Chondrocyte (in vitro differentiated cells): ENCODE measurements at regions not wholly inside any gene's neighbourhood (a gene's known extent, or its start where the extent isn't known, plus 50 kb on each side); places are given as distances from the start of the nearest gene placed in this dataset.
"Not testable (repeated sequence)": the region's sequence is repeated elsewhere in the genome, so short reads cannot be mapped to it uniquely, and the experiment has no call there.

ENCODE experiments used
- DNase-seq: peaks from one replicate; pipeline ENCODE4 v3.0.0; 2021; ENCODE audit warnings: mixed read lengths, low spot score
- H3K27ac Mint-ChIP-seq: one replicate; pipeline ENCODE4 v1.8.0; 2021; ENCODE audit warnings: mild to moderate bottlenecking, moderate library complexity, mixed read lengths; ENCODE audit not compliant: unreplicated experiment
- H3K27me3 Mint-ChIP-seq: 2 replicates; pipeline ENCODE4 v1.8.0; 2021; ENCODE audit warnings: low read depth, mixed read lengths
- H3K36me3 Mint-ChIP-seq: 2 replicates; pipeline ENCODE4 v1.8.0; 2021; ENCODE audit warnings: low read depth, mixed read lengths
- H3K4me1 Mint-ChIP-seq: 2 replicates; pipeline ENCODE4 v1.8.0; 2021; ENCODE audit warnings: low read depth, mild to moderate bottlenecking, mixed read lengths
- H3K4me3 Mint-ChIP-seq: one replicate; pipeline ENCODE4 v1.8.0; 2021; ENCODE audit warnings: mild to moderate bottlenecking, moderate library complexity, mixed read lengths; ENCODE audit not compliant: unreplicated experiment
- H3K9me3 Mint-ChIP-seq: 2 replicates; pipeline ENCODE4 v1.8.0; 2021; ENCODE audit warnings: low read depth, mixed read lengths
- TF ChIP-seq, protein P1 (sequence below): fragments of 200-600 bp; sonication (generic); IDR thresholded peaks from 2 replicates; pipeline ENCODE4 v1.5.0; 2021; ENCODE audit warnings: antibody characterized with exemption, mild to moderate bottlenecking, moderate library complexity

DNA sequence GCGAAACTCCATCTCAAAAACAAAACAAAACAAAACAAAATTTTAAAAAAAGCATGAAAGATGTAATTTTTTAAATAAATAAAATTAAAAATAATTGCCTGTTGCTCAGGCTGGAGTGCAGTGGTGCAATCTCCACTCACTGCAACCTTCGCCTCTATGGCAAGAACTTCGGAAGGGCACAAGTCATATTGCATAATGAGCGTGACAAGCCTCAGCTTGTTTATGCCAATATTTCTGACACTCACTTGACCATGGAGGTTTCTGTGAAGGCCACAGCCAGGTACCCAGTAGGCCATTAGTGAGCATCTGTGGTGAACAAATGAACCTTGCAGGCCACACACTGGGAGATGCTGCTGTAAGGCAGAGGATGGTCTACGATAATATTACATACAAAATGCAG, 106.1 kb upstream of the KMT2C start:
- Mint-ChIP-seq H3K9me3 (no peaks in the 10 kb centered on the region), H3K36me3 (no peaks in the 10 kb centered on the region), H3K4me1 (no peaks in the 10 kb centered on the region), H3K27me3 (no peaks in the 10 kb centered on the region), H3K27ac (no peak overlapping the region), H3K4me3 (no peak overlapping the region)
- TF ChIP-seq, protein P1, sequence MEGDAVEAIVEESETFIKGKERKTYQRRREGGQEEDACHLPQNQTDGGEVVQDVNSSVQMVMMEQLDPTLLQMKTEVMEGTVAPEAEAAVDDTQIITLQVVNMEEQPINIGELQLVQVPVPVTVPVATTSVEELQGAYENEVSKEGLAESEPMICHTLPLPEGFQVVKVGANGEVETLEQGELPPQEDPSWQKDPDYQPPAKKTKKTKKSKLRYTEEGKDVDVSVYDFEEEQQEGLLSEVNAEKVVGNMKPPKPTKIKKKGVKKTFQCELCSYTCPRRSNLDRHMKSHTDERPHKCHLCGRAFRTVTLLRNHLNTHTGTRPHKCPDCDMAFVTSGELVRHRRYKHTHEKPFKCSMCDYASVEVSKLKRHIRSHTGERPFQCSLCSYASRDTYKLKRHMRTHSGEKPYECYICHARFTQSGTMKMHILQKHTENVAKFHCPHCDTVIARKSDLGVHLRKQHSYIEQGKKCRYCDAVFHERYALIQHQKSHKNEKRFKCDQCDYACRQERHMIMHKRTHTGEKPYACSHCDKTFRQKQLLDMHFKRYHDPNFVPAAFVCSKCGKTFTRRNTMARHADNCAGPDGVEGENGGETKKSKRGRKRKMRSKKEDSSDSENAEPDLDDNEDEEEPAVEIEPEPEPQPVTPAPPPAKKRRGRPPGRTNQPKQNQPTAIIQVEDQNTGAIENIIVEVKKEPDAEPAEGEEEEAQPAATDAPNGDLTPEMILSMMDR: no peak
- DNase-seq: no peak

DNA sequence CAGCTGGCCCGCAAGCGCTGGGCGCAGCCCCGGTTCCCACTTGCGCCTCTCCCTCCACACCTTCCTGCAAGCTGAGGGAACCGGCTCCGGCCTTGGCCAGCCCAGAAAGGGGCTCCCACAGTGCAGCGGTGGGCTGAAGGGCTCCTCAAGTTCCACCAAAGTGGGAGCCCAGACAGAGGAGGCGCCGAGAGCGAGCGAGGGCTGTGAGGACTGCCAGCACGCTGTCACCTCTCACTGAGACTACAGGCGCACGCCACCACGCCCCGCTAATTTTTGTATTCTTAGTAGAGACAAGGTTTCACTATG, 103.3 kb upstream of the KMT2C start:
- H3K27ac Mint-ChIP-seq, H3K27me3 Mint-ChIP-seq, DNase-seq, H3K36me3 Mint-ChIP-seq, H3K4me1 Mint-ChIP-seq, H3K9me3 Mint-ChIP-seq, H3K4me3 Mint-ChIP-seq: not testable (repeated sequence)

DNA sequence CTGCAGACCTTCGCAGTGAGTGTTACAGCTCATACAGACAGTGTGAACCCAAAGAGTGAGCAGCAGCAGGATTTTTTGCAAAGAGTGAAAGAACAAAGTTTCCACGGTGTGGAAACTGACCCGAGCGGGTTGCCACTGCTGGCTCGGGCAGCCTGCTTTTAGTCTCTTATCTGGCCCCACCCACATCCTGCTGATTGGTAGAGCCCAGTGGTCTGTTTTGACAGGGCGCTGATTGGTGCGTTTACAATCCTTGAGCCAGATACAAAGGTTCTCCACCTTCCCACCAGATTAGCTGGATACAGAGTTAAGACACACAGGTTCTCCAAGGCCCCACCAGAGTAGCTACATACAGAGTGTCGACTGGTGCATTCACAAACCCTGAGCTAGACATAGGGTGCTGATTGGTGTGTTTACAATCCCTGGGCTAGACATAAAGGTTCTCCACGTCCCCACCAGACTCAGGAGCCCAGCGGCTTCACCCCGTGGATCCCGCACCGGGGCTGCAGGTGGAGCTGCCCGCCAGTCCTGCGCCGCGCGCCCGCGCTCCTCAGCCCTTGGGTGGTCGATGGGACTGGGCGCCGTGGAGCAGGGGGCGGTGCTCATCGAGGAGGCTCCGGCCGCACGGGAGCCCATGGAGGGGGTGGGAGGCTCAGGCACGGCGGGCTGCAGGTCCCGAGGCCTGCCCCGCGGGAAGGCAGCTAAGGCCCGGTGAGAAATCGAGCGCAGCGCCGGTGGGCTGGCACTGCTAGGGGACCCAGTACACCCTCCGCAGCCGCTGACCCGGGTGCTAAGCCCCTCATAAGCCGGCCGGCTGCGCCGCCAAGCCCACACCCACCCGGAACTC, 102.8 kb upstream of the KMT2C start:
- not testable (repeated sequence) for H3K27me3 Mint-ChIP-seq, H3K4me1 Mint-ChIP-seq, DNase-seq, H3K9me3 Mint-ChIP-seq, H3K27ac Mint-ChIP-seq, H3K4me3 Mint-ChIP-seq, H3K36me3 Mint-ChIP-seq

DNA sequence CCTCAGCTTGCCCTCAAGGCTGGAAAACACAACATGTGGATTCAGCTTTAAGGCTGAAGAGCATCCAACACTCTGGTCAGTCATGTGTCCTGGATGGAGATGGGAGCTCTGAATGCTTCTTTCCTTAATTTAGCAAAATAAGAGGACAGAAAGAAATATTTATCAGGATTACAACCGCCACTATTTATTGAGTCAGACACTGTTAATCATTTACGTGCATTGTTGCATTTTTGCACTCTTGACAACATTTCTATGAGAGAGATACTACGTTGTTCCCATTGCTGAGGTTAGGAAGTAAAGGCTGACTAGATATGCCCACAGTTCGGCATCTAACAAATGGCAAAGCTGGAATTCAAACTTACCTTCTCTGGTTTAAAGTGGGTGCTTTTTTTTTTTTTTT, 101.8 kb upstream of the KMT2C start:
- no peak for DNase-seq
- no peak overlapping the region for H3K27ac Mint-ChIP-seq
- TF ChIP-seq, protein P1: no peak
- H3K9me3 Mint-ChIP-seq: peaks cover 5% of the 10 kb centered on the region
- H3K36me3 Mint-ChIP-seq: peaks cover 1% of the 10 kb centered on the region
- H3K4me3 Mint-ChIP-seq: no peak overlapping the region
- H3K4me1 Mint-ChIP-seq: no peaks in the 10 kb centered on the region
- no peaks in the 10 kb centered on the region for H3K27me3 Mint-ChIP-seq

DNA sequence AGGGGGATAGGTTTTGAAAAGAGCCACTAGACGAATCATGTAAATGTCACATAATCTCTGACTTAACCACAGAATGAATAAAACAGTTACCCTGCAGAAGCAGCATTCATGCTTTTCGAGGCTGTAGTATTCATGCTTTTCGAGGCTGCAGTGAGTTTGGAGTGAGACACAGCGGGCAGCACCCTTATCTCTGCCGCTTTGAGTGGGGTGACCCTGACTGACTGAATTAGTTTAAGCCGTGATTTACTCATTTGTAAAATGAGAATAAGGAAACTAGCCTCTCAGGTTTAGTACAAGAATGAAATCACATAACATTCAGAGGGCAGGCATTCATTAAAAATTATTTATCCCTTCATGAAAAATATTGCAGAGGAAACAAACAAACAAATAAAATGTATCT, 92.8 kb upstream of the KMT2C start:
- no peak overlapping the region for H3K27ac Mint-ChIP-seq
- H3K36me3 Mint-ChIP-seq: no peaks in the 10 kb centered on the region
- TF ChIP-seq, protein P1: no peak
- DNase-seq: no peak
- H3K4me1 Mint-ChIP-seq: no peaks in the 10 kb centered on the region
- H3K4me3 Mint-ChIP-seq: no peak overlapping the region
- H3K9me3 Mint-ChIP-seq: no peaks in the 10 kb centered on the region
- H3K27me3 Mint-ChIP-seq: peaks cover 3% of the 10 kb centered on the region

DNA sequence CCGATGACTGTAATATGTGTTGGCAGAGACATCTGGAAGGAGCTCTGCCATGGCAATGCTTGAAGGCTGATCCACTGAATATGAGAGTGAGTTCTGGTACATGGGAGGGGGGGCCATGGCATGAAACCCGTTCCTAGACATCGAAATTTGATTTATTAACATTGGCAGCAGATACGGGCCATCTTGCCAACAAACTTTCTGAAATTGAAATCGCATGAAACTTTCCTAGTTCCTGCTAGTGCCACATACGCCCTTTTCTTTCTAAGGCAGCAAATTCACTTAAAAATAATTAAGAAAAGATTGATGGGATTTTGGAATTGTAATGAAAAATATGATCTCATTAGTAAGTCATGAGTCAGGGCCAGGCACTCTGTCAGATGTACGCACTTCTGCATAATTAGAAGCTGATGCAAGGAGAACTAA, 91.8 kb upstream of the KMT2C start:
- peaks cover 10% of the 10 kb centered on the region for H3K27me3 Mint-ChIP-seq
- TF ChIP-seq, protein P1: no peak
- DNase-seq: no peak
- no peaks in the 10 kb centered on the region for H3K9me3 Mint-ChIP-seq
- no peaks in the 10 kb centered on the region for H3K36me3 Mint-ChIP-seq
- peaks cover 3% of the 10 kb centered on the region for H3K4me1 Mint-ChIP-seq
- no peak overlapping the region for H3K4me3 Mint-ChIP-seq
- no peak overlapping the region for H3K27ac Mint-ChIP-seq
